Gastroesophageal sphincter (tissue), 3 donors: ENCODE measurements at regions not wholly inside any gene's neighbourhood (a gene's known extent, or its start where the extent isn't known, plus 50 kb on each side); places are given as distances from the start of the nearest gene placed in this dataset.

Experiments
- POLR2A ChIP-seq, 2 donors: fragments of 450-650 bp; IDR thresholded peaks; one replicate each; pipeline ENCODE4 v1.6.1; 2017; ENCODE audit warnings: antibody characterized with exemption in 2 of 2, mild to moderate bottlenecking in 2 of 2, moderate library complexity in 1 of 2
- TF ChIP-seq, protein P1 (sequence below), 4 experiments: fragments of 200-600 bp in 2 of 4; fragments of 450-650 bp in 2 of 4; sonication (generic) in 1 of 4; IDR thresholded peaks; one replicate each; pipeline ENCODE4 v1.5.1; 2017 to 2019; ENCODE audit warnings: antibody characterized with exemption in 4 of 4, mild to moderate bottlenecking in 2 of 4, moderate library complexity in 2 of 4

DNA sequence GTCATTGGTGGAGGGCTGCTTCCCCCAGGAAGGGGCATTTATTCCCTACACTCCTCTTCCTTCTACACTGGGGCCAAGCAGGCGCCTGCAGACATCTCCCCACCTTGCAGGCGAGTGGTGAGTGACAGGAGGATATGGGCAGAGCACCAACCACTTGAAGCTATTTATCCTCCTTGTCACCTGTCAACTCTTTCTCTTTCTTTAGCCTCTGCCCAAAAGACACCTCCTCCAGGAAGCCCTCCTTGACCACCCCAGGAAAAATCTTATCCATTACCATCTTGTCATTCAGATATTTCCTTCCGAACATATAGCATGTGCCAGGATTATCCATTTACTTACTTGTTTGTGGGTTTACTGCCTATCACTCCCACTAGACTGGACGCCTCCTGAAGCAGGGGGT is 362.4 kb downstream of the MN1 start:
- TF ChIP-seq, protein P1, sequence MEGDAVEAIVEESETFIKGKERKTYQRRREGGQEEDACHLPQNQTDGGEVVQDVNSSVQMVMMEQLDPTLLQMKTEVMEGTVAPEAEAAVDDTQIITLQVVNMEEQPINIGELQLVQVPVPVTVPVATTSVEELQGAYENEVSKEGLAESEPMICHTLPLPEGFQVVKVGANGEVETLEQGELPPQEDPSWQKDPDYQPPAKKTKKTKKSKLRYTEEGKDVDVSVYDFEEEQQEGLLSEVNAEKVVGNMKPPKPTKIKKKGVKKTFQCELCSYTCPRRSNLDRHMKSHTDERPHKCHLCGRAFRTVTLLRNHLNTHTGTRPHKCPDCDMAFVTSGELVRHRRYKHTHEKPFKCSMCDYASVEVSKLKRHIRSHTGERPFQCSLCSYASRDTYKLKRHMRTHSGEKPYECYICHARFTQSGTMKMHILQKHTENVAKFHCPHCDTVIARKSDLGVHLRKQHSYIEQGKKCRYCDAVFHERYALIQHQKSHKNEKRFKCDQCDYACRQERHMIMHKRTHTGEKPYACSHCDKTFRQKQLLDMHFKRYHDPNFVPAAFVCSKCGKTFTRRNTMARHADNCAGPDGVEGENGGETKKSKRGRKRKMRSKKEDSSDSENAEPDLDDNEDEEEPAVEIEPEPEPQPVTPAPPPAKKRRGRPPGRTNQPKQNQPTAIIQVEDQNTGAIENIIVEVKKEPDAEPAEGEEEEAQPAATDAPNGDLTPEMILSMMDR (IDR thresholded peaks at IDR 0.05) = no peak
- no peak for TF ChIP-seq POLR2A (IDR thresholded peaks at IDR 0.05)
